Adipocyte (in vitro differentiated cells): ENCODE measurements at regions not wholly inside any gene's neighbourhood (a gene's known extent, or its start where the extent isn't known, plus 50 kb on each side); places are given as distances from the start of the nearest gene placed in this dataset.
A peak's percentile ranks its signal among the peaks of the same experiment; 100 is the strongest.

Experiments used
- DNase-seq: peaks from one replicate; pipeline ENCODE4 v3.0.0-alpha.2; 2015; ENCODE audit warnings: low read depth
- H3K27me3 ChIP-seq: replicated peaks from 2 replicates; pipeline ENCODE4 v1.7.0; 2013; ENCODE audit warnings: mild to moderate bottlenecking, low read length, moderate library complexity; ENCODE audit not compliant: control insufficient read depth, insufficient read depth
- H3K36me3 ChIP-seq: 2 replicates; pipeline ENCODE4 v1.7.0; 2013; ENCODE audit warnings: low read length, mild to moderate bottlenecking, moderate library complexity; ENCODE audit not compliant: control insufficient read depth, insufficient read depth, severe bottlenecking
- H3K4me1 ChIP-seq: 2 replicates; pipeline ENCODE4 v1.7.0; 2013; ENCODE audit warnings: mild to moderate bottlenecking, low read length, moderate library complexity; ENCODE audit not compliant: control insufficient read depth, insufficient read depth
- H3K4me3 ChIP-seq: 2 replicates; pipeline ENCODE4 v1.7.0; 2013; ENCODE audit warnings: mild to moderate bottlenecking, low read length, moderate library complexity
- H3K9ac ChIP-seq: 2 replicates; pipeline ENCODE4 v1.7.0; 2013; ENCODE audit warnings: mild to moderate bottlenecking, low read length, moderate library complexity
- H3K9me3 ChIP-seq: 2 replicates; pipeline ENCODE4 v1.7.0; 2013; ENCODE audit warnings: mild to moderate bottlenecking, low read length, moderate library complexity; ENCODE audit not compliant: control insufficient read depth

DNA sequence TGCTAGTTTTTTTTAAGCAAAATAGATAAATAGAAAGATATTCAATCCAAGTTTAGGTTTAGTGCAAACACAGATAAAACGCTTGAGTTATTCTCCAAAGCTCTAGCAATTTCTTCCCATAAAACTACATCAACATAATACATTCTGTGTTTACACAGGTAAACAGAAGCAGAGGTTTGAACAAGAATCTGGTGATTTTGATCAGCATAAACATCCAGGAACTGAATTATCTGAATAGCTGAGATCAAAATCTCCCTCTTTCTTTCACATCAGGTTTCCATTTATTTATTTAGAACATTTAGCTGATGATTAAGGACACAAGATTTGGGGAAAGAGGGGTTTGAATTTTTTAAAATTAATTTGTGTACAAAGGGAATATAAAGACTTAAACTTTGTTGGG is 1564.6 kb downstream of the MRPL39 start:
- Histone ChIP-seq H3K27me3 (no peaks in the 10 kb centered on the region), H3K4me3 (no peak overlapping the region), H3K36me3 (no peaks in the 10 kb centered on the region), H3K9ac (no peak overlapping the region), H3K9me3 (no peaks in the 10 kb centered on the region), H3K4me1 (peaks cover 18% of the 10 kb centered on the region)
- no peak for DNase-seq

- Histone ChIP-seq H3K4me1 (no peaks in the 10 kb centered on the region), H3K4me3 (no peak overlapping the region), H3K27me3 (no peaks in the 10 kb centered on the region), H3K9ac (no peak overlapping the region), H3K36me3 (no peaks in the 10 kb centered on the region), H3K9me3 (peaks cover 12% of the 10 kb centered on the region)
- DNase-seq: no peak
These were observed 1574.5 kb downstream of the MRPL39 start for GRCh38 chr21:24032709-24033232.

DNA sequence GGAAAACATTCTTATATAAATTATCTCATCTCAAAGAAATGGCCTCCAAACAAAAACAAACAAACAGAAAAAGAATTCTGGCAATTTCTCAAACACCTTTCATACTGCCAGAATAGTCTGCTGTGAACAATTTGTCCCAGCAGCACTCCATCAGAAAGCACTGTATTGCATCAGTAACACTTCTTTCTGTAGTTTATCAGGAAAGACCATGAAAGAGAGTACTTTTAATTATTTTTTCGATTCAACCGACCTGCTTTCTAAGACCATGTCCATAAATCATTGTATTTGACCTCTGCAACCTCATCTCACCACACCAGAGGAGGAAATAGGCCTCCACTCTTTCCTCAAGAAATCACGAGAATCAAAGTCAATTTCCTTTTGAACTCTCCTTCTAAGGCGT is 1579.9 kb downstream of the MRPL39 start:
- no peaks in the 10 kb centered on the region for H3K36me3 ChIP-seq
- no peak overlapping the region for H3K9ac ChIP-seq
- no peaks in the 10 kb centered on the region for H3K9me3 ChIP-seq
- H3K27me3 ChIP-seq: no peaks in the 10 kb centered on the region
- H3K4me3 ChIP-seq: no peak overlapping the region
- peak; percentile 51 for DNase-seq
- peaks cover 8% of the 10 kb centered on the region for H3K4me1 ChIP-seq

GRCh38 chr21:24025101-24025500 is 1582.2 kb downstream of the MRPL39 start:
- Histone ChIP-seq H3K36me3 (no peaks in the 10 kb centered on the region), H3K27me3 (no peaks in the 10 kb centered on the region), H3K9me3 (no peaks in the 10 kb centered on the region), H3K9ac (no peak overlapping the region), H3K4me3 (no peak overlapping the region), H3K4me1 (peaks cover 8% of the 10 kb centered on the region)
- peak; percentile 15 for DNase-seq

- Histone ChIP-seq H3K27me3 (no peaks in the 10 kb centered on the region), H3K9me3 (no peaks in the 10 kb centered on the region), H3K4me3 (no peak overlapping the region), H3K36me3 (no peaks in the 10 kb centered on the region), H3K9ac (no peak overlapping the region), H3K4me1 (peaks cover 8% of the 10 kb centered on the region)
- no peak for DNase-seq
These were observed 1583.3 kb downstream of the MRPL39 start for GRCh38 chr21:24023936-24024335.

- no peaks in the 10 kb centered on the region for H3K9me3 ChIP-seq
- no peak overlapping the region for H3K9ac ChIP-seq
- no peaks in the 10 kb centered on the region for H3K27me3 ChIP-seq
- peaks cover 8% of the 10 kb centered on the region for H3K4me1 ChIP-seq
- no peak overlapping the region for H3K4me3 ChIP-seq
- peak; percentile 53 for DNase-seq
- H3K36me3 ChIP-seq: no peaks in the 10 kb centered on the region
These were observed 1583.9 kb downstream of the MRPL39 start for GRCh38 chr21:24023402-24023801.

GRCh38 chr21:24014381-24014780 is 1592.9 kb downstream of the MRPL39 start:
- H3K4me3 ChIP-seq: no peak overlapping the region
- no peaks in the 10 kb centered on the region for H3K36me3 ChIP-seq
- H3K27me3 ChIP-seq: no peaks in the 10 kb centered on the region
- H3K4me1 ChIP-seq: no peaks in the 10 kb centered on the region
- H3K9me3 ChIP-seq: no peaks in the 10 kb centered on the region
- no peak for DNase-seq
- no peak overlapping the region for H3K9ac ChIP-seq

DNA sequence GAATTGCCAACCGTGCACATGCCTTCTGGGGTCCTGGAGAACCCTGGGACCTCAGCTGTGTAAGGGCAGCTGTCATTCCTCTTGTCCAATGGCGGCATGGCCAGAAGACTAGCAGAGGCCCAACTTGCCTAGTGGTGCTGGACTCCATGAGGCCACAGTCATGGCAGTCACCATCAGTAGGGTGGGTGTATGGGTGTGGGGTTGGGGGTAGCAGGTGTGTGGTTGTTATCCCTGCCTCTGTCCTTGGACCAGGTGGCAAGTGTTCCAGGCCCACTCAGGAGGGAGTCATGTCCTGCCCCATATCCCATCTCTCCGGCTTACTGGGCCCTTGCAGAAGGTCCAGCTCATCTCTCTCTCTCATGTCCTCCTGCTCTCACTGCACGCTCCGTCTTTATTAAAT is 1596.2 kb downstream of the MRPL39 start:
- H3K36me3 ChIP-seq: no peaks in the 10 kb centered on the region
- no peak overlapping the region for H3K9ac ChIP-seq
- no peak overlapping the region for H3K4me3 ChIP-seq
- H3K4me1 ChIP-seq: no peaks in the 10 kb centered on the region
- no peaks in the 10 kb centered on the region for H3K9me3 ChIP-seq
- H3K27me3 ChIP-seq: no peaks in the 10 kb centered on the region
- no peak for DNase-seq

GRCh38 chr21:24007592-24007991 is 1599.7 kb downstream of the MRPL39 start:
- Histone ChIP-seq H3K4me3 (no peak overlapping the region), H3K36me3 (no peaks in the 10 kb centered on the region), H3K9ac (no peak overlapping the region), H3K9me3 (no peaks in the 10 kb centered on the region), H3K27me3 (no peaks in the 10 kb centered on the region), H3K4me1 (no peaks in the 10 kb centered on the region)
- DNase-seq: no peak

- DNase-seq: no peak
- no peaks in the 10 kb centered on the region for H3K4me1 ChIP-seq
- no peaks in the 10 kb centered on the region for H3K36me3 ChIP-seq
- H3K27me3 ChIP-seq: no peaks in the 10 kb centered on the region
- no peaks in the 10 kb centered on the region for H3K9me3 ChIP-seq
- H3K9ac ChIP-seq: no peak overlapping the region
- H3K4me3 ChIP-seq: no peak overlapping the region
These were observed 1620.3 kb downstream of the MRPL39 start for GRCh38 chr21:23986987-23987386.

GRCh38 chr21:23986214-23986613 is 1621.1 kb downstream of the MRPL39 start:
- Histone ChIP-seq H3K9me3 (no peaks in the 10 kb centered on the region), H3K4me3 (no peak overlapping the region), H3K9ac (no peak overlapping the region), H3K36me3 (no peaks in the 10 kb centered on the region), H3K4me1 (no peaks in the 10 kb centered on the region), H3K27me3 (no peaks in the 10 kb centered on the region)
- DNase-seq: no peak

GRCh38 chr21:23982546-23982945 is 1624.7 kb downstream of the MRPL39 start:
- no peak for DNase-seq
- Histone ChIP-seq H3K9me3 (no peaks in the 10 kb centered on the region), H3K9ac (no peak overlapping the region), H3K4me1 (no peaks in the 10 kb centered on the region), H3K36me3 (no peaks in the 10 kb centered on the region), H3K27me3 (no peaks in the 10 kb centered on the region), H3K4me3 (no peak overlapping the region)
